Mucosa of gallbladder (tissue), 1 donor: ENCODE measurements at regions not wholly inside any gene's neighbourhood (a gene's known extent, or its start where the extent isn't known, plus 50 kb on each side); places are given as distances from the start of the nearest gene placed in this dataset.

Source experiments
- DNase-seq: peaks from one replicate; pipeline ENCODE4 v3.0.0-alpha.2; 2020; ENCODE audit warnings: low spot score
- donor health status: DM: no; HTN: no; CAD: no.

GRCh38 chr21:26784974-26785373 lies 60.2 kb downstream of the ADAMTS1 start:
- no peak for DNase-seq

DNA sequence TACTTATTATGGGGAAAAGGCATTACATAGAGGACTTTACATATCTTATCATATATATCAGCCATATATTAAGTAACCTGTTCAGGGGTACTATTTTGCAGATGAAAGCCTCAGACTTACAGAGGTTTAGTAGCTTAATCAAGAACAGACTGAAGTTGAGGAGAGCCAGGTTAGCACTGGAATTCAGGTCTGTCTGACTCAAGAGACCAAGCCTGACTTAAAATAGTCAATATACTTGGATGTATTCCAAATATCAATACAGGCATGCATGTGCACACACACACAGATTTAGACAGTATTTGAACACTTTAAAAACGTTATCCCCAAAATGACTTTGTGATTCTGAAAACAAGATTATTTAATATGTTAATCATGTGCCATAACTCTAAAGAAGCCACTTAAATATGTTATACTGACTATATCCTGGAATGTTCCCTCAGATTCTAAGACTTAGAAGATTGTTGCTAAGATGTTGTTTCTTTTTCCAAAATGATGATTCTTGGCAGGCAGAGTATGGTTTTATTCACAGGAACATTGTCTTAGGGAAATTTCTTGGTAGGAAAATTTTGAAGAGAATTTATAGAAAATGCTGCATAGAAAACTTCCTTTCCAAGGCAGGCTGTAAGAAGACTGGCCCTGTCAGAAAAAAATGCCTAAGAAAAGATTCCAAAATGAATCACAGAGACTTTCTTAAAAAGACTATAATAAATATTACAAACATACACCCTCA lies 61.6 kb downstream of the ADAMTS1 start:
- no peak for DNase-seq

GRCh38 chr21:26782747-26783146 lies 62.5 kb downstream of the ADAMTS1 start:
- DNase-seq, result no peak

DNA sequence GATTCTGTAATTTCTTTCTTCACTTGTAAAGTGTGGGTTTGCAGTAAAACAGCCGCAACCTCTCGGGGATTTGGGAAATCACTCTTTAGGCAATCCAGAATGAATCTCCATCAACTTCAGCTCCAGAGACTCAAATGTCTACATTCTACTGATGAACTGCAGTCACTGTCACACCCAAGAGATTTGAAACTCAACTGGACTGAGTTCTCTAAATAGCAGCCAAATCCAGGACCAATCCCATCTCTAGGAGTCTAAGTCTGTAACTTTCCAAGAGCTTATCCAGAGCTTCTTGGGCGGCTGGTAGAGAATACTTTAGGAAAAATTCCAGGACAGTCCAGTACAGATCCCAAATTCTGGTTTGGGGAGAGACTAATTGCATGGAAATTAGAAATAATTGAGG lies 62.9 kb downstream of the ADAMTS1 start:
- DNase-seq, result no peak

GRCh38 chr21:26781331-26781730 lies 63.9 kb downstream of the ADAMTS1 start:
- DNase-seq, result no peak

- DNase-seq, result no peak
These were observed 68.0 kb downstream of the ADAMTS1 start for GRCh38 chr21:26777166-26777565.

GRCh38 chr21:26776310-26777021 lies 68.7 kb downstream of the ADAMTS1 start:
- no peak for DNase-seq

GRCh38 chr21:26773058-26773457 lies 72.2 kb downstream of the ADAMTS1 start:
- DNase-seq, result no peak

DNA sequence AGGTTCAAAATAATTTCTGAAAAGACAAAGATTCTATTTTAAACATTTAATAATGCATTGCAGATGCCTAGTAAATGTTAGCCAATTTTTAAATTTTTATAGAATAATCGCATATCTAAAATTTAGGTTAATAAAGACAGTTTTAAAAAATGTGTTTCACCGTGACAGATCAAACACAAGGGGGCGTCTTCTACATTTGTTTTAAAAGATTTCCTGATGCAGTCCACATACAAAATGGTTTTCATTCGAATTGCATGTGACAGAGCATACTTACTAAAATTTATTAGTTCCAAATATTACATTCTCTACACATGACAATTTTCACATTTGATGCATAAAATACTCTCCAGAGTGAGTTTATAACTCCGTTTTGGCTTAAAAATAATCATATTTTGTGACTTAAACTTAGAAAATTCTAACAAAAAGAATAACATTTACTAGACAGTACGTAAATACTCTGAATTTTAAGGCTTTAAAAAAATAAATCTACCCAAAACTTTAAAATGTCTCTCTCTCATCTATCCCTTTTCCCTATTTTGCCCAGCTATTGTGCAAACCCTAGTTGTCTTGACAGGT lies 75.5 kb downstream of the ADAMTS1 start:
- DNase-seq, result no peak

DNA sequence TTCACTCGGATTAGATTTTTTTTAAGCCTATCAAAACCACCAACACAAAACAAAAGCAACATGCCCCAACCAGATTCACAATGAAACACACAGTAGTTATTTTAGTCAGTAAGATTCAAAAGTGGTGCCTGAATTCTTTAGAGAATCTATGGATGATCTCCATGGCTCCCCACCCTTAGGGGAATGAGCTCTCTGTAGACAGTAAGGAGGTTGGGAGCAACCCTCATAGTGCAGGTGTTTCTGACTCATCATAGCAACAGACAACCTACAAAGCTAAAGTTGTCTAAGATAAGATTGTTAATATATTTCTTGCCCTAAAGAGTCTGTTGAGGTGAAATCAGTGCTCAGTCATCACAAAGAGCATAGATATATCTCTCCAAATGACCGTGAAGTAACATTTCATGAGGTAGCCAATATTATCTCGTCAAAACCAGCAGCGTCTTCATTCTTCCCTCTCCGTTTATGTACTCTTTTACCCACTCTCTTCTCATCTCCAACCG lies 78.3 kb downstream of the ADAMTS1 start:
- DNase-seq, result no peak

- DNase-seq, result no peak
These were observed 83.9 kb downstream of the ADAMTS1 start for GRCh38 chr21:26761174-26761915.

- DNase-seq, result no peak
These were observed 85.5 kb downstream of the ADAMTS1 start for GRCh38 chr21:26759731-26760130.

GRCh38 chr21:26758083-26758880 lies 86.9 kb downstream of the ADAMTS1 start:
- no peak for DNase-seq

GRCh38 chr21:26756491-26757159 lies 88.6 kb downstream of the ADAMTS1 start:
- no peak for DNase-seq

- no peak for DNase-seq
These were observed 90.4 kb downstream of the ADAMTS1 start for GRCh38 chr21:26754853-26755252.

GRCh38 chr21:26753822-26754221 lies 91.4 kb downstream of the ADAMTS1 start:
- no peak for DNase-seq

- DNase-seq, result no peak
These were observed 92.4 kb downstream of the ADAMTS1 start for GRCh38 chr21:26752849-26753248.

- no peak for DNase-seq
These were observed 93.9 kb downstream of the ADAMTS1 start for GRCh38 chr21:26751305-26751704.

- DNase-seq, result no peak
These were observed 97.1 kb downstream of the ADAMTS1 start for GRCh38 chr21:26748066-26748465.

DNA sequence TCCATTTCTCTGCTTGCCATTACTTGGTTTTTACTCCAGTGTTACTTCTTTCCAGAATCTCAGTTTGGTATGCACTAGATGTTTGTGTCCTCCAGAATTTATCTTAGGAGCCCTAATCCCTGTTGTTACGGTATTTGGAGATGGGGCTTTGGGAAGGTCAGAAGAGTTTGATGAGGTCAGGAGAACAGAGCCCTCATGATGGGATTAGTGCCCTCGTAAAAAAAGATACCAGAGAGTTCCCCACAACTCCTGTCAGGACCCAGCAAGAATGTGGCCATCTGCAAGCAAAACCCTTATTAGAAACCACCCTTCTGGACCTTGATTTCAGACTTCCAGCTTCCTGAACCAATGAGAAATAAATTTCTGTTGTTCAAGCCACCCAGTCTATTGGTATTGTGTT lies 98.0 kb downstream of the ADAMTS1 start:
- no peak for DNase-seq

- no peak for DNase-seq
These were observed 101.7 kb downstream of the ADAMTS1 start for GRCh38 chr21:26743524-26743923.
